Suprapubic skin (tissue), 4 donors: ENCODE measurements at regions not wholly inside any gene's neighbourhood (a gene's known extent, or its start where the extent isn't known, plus 50 kb on each side); places are given as distances from the start of the nearest gene placed in this dataset.

ENCODE experiments used
- DNase-seq, 2 donors: peaks; one replicate each; pipeline ENCODE4 v3.0.0-alpha.2; 2019; ENCODE audit warnings: low spot score in 2 of 2
- H3K27ac ChIP-seq: fragments of 200-600 bp; sonication (generic); one replicate; pipeline ENCODE4 v1.5.1; 2019
- H3K27me3 ChIP-seq: fragments of 200-600 bp; sonication (generic); one replicate; pipeline ENCODE4 v1.5.1; 2019
- H3K36me3 ChIP-seq: fragments of 200-600 bp; sonication (generic); one replicate; pipeline ENCODE4 v1.5.1; 2019
- H3K4me1 ChIP-seq: fragments of 200-600 bp; sonication (generic); one replicate; pipeline ENCODE4 v1.5.1; 2019
- H3K4me3 ChIP-seq: fragments of 200-600 bp; sonication (generic); one replicate; pipeline ENCODE4 v1.5.1; 2019; ENCODE audit warnings: mild to moderate bottlenecking
- H3K9me3 ChIP-seq: fragments of 200-600 bp; sonication (generic); one replicate; pipeline ENCODE4 v1.5.1; 2019
- CTCF ChIP-seq, 2 donors: fragments of 200-600 bp in 1 of 2; fragments of 450-650 bp in 1 of 2; sonication (generic) in 1 of 2; IDR thresholded peaks; one replicate each; pipeline ENCODE4 v1.5.1; 2016 to 2019; ENCODE audit warnings: antibody characterized with exemption in 2 of 2, mild to moderate bottlenecking in 1 of 2, moderate library complexity in 1 of 2
- EP300 ChIP-seq: sonication (generic); formaldehyde crosslinking; IDR thresholded peaks from one replicate; pipeline ENCODE4 v1.6.1; 2017; ENCODE audit warnings: antibody characterized with exemption
- POLR2A ChIP-seq, 2 donors: fragments of 450-650 bp; IDR thresholded peaks; one replicate each; pipeline ENCODE4 v1.6.1; 2017; ENCODE audit warnings: antibody characterized with exemption in 2 of 2, mild to moderate bottlenecking in 2 of 2, moderate library complexity in 2 of 2
- POLR2AphosphoS5 ChIP-seq, 3 donors: sonication (generic); formaldehyde crosslinking; IDR thresholded peaks; one replicate each; pipeline ENCODE4 v1.6.1; 2017; ENCODE audit warnings: antibody characterized with exemption in 3 of 3
- WGBS: methylation state at CpG from one replicate; pipeline ENCODE4 v1.1.5; 2018; 5-methylcytosine and 5-hydroxymethylcytosine counted together

- Histone ChIP-seq H3K4me1 (no peaks in the 10 kb centered on the region), H3K4me3 (no peak overlapping the region), H3K27me3 (no peaks in the 10 kb centered on the region), H3K36me3 (no peaks in the 10 kb centered on the region), H3K9me3 (no peaks in the 10 kb centered on the region), H3K27ac (no peak overlapping the region)
- TF ChIP-seq CTCF (IDR thresholded peaks at IDR 0.05) (no peak), POLR2A (IDR thresholded peaks at IDR 0.05) (no peak), POLR2AphosphoS5 (IDR thresholded peaks at IDR 0.05) (no peak), EP300 (no peak)
- WGBS: 59% methylated on average over 2 of the region's 2 CpGs
- no peak for DNase-seq
Observed at GRCh38 chr1:106768077-106768476, 288.4 kb upstream of the PRMT6 start.

DNA sequence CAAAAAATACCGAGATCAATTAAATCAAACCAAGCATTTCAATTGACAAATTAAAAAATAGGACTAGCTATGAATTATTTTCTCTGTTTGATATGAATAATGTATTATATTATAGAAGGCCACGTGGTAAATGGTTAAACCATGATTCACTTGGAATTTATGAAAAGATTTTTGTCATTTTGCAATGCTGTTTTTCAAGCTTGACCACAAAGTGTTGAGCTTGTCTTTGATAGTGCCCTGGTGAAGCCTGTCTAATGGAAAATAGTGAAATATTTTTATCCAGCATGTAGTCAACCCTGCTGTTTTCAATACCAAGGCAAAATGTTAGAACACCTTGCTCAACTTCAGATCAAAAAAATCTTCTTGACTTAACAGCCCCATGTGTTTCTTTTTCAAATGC is 288.0 kb upstream of the PRMT6 start:
- TF ChIP-seq CTCF (IDR thresholded peaks at IDR 0.05): no peak
- no peak for TF ChIP-seq POLR2AphosphoS5 (IDR thresholded peaks at IDR 0.05)
- no peak for TF ChIP-seq POLR2A (IDR thresholded peaks at IDR 0.05)
- TF ChIP-seq EP300: no peak
- no peak for DNase-seq
- Histone ChIP-seq H3K4me1 (no peaks in the 10 kb centered on the region), H3K9me3 (no peaks in the 10 kb centered on the region), H3K27me3 (no peaks in the 10 kb centered on the region), H3K4me3 (no peak overlapping the region), H3K36me3 (no peaks in the 10 kb centered on the region), H3K27ac (no peak overlapping the region)
- 50% methylated on average over 2 of the region's 2 CpGs for WGBS

DNA sequence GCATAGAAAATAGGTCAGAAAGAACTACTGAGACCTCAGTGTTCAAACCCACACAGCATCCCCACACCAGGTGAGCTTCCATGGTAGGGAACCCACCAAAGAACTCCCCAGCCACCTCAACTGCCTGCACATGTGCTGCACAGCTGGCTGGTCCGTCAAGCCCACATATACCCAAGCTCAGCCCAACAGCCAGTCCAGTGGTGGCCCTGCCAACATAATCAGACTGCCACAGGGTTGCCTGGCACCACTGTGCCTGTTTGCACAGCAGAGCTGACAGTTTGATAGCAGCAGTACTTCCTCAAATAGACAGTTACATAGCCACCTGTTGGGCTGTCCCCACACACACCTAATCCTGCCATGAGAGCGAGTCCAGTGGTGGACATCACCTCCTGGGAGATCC is 283.3 kb upstream of the PRMT6 start:
- WGBS: no CpG with 5 or more reads among the region's 2 CpGs

GRCh38 chr1:106780066-106780465 is 276.4 kb upstream of the PRMT6 start:
- H3K36me3 ChIP-seq: no peaks in the 10 kb centered on the region
- no peak for TF ChIP-seq EP300
- no peak for TF ChIP-seq POLR2A (IDR thresholded peaks at IDR 0.05)
- WGBS: 53% methylated on average over 1 of the region's 1 CpG
- no peak overlapping the region for H3K4me3 ChIP-seq
- no peak overlapping the region for H3K27ac ChIP-seq
- no peaks in the 10 kb centered on the region for H3K27me3 ChIP-seq
- H3K4me1 ChIP-seq: no peaks in the 10 kb centered on the region
- H3K9me3 ChIP-seq: no peaks in the 10 kb centered on the region
- no peak for DNase-seq

More for the DNA sequence above, 283.3 kb upstream of the PRMT6 start:
- H3K4me3 ChIP-seq: no peak overlapping the region
- H3K4me1 ChIP-seq: no peaks in the 10 kb centered on the region
- no peak overlapping the region for H3K27ac ChIP-seq
- TF ChIP-seq EP300: no peak
- no peak for TF ChIP-seq POLR2A (IDR thresholded peaks at IDR 0.05)
- no peak for TF ChIP-seq POLR2AphosphoS5 (IDR thresholded peaks at IDR 0.05)
- TF ChIP-seq CTCF (IDR thresholded peaks at IDR 0.05): no peak
- DNase-seq: no peak
- H3K36me3 ChIP-seq: no peaks in the 10 kb centered on the region
- H3K9me3 ChIP-seq: no peaks in the 10 kb centered on the region
- H3K27me3 ChIP-seq: no peaks in the 10 kb centered on the region

DNA sequence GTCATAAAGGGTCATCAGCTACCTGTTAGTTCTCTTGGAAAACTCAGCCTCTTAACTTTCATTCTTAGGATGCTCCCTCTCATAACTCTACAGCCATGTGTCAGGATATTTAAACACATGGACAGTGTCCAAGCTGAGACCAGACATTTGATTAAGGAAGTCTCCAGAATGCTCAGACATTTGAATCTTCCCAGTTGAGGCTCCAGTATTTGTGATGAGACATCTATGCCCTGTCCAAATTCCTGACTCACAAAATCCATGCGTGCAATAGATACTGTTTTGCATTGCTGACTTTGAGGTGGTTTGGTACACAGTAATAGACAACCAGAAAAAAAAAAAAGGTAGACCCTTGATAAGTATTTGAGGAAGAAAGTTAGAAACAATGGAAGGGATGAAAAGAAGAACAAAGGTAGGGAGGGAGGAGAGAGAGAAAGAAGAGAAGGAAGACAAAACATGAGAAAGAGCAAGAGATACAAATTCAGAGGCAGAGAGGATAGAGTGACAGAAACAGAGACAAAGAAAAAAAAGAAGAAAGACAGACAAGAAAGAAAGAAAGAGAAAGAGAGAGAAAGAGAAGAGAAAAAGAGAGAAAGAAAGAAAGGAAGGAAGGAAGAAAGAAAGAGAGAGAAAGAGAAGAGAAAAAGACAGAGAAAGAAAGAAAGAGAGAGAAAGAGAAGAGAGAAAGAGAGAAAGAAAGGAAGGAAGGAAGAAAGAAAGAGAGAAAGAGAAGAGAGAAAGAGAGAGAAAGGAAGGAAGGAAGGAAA is 275.5 kb upstream of the PRMT6 start:
- H3K27ac ChIP-seq: no peak overlapping the region
- WGBS: 75% methylated on average over 1 of the region's 1 CpG

More for the DNA sequence above, 275.5 kb upstream of the PRMT6 start:
- Histone ChIP-seq H3K36me3 (no peaks in the 10 kb centered on the region), H3K27me3 (no peaks in the 10 kb centered on the region), H3K4me3 (no peak overlapping the region), H3K9me3 (no peaks in the 10 kb centered on the region), H3K4me1 (no peaks in the 10 kb centered on the region)
- DNase-seq: no peak
- no peak for TF ChIP-seq EP300
- TF ChIP-seq POLR2AphosphoS5 (IDR thresholded peaks at IDR 0.05): no peak
- TF ChIP-seq CTCF (IDR thresholded peaks at IDR 0.05): no peak
- TF ChIP-seq POLR2A (IDR thresholded peaks at IDR 0.05): no peak
